K562 (cell line): ENCODE measurements at regions not wholly inside any gene's neighbourhood (a gene's known extent, or its start where the extent isn't known, plus 50 kb on each side); places are given as distances from the start of the nearest gene placed in this dataset.

Source experiments
- CHD1 ChIP-seq: fragments of 200-600 bp; sonication (generic); IDR thresholded peaks from one replicate; pipeline ENCODE4 v1.6.1; 2012; ENCODE audit warnings: mild to moderate bottlenecking, moderate library complexity, low read length, inconsistent platforms
- CTCF ChIP-seq, 3 experiments: IDR thresholded peaks in 2 of 3; conservative IDR thresholded peaks in 1 of 3; 2 replicates each; pipeline ENCODE4 v1.5.1; 2011 to 2012; ENCODE audit warnings: low read length in 3 of 3, mild to moderate bottlenecking in 3 of 3, control low read depth in 2 of 3, improper control_type of control experiment in 1 of 3, inconsistent platforms in 1 of 3, low read depth in 1 of 3, mixed read lengths in 1 of 3, moderate library complexity in 1 of 3; ENCODE audit not compliant: insufficient read depth in 2 of 3
- ESRRA ChIP-seq: fragments of 450-650 bp; IDR thresholded peaks from 2 replicates; pipeline ENCODE4 v1.6.1; 2014; ENCODE audit warnings: low read depth, mild to moderate bottlenecking, moderate library complexity, borderline replicate concordance
- FOXK2 ChIP-seq, 2 experiments: fragments of 450-650 bp; IDR thresholded peaks in 1 of 2; conservative IDR thresholded peaks in 1 of 2; 2 replicates each; pipeline ENCODE4 v1.6.1; 2016; ENCODE audit warnings: low read depth in 2 of 2, mild to moderate bottlenecking in 1 of 2
- FOXP1 ChIP-seq: sonication (generic); formaldehyde crosslinking; IDR thresholded peaks from 2 replicates; pipeline ENCODE4 v1.8.0; 2022; ENCODE audit warnings: mild to moderate bottlenecking, missing genetic modification reagents
- PHB2 ChIP-seq: fragments of 450-650 bp; IDR thresholded peaks from 2 replicates; pipeline ENCODE4 v1.6.1; 2017; ENCODE audit warnings: low read depth
- POLR2A ChIP-seq: fragments of 450-650 bp; conservative IDR thresholded peaks from 2 replicates; pipeline ENCODE4 v1.6.1; 2016
- RBBP5 ChIP-seq: fragments of 200-600 bp; sonication (generic); IDR thresholded peaks from 2 replicates; pipeline ENCODE4 v1.6.1; 2012; ENCODE audit warnings: borderline replicate concordance, mild to moderate bottlenecking, low read length, control low read depth, inconsistent platforms; ENCODE audit not compliant: insufficient read depth, poor library complexity, severe bottlenecking
- REST ChIP-seq, 2 experiments: fragments of 450-650 bp; formaldehyde crosslinking in 1 of 2; IDR thresholded peaks; 2 replicates each; pipeline versions ENCODE4 v1.4.0 to v1.6.1; 2014 to 2020; ENCODE audit warnings: mild to moderate bottlenecking in 2 of 2, borderline replicate concordance in 1 of 2, low read depth in 1 of 2
- TCFL5 ChIP-seq: fragments of 250-450 bp; sonication (Bioruptor Pico); conservative IDR thresholded peaks from 2 replicates; pipeline ENCODE4 v1.6.1; 2021; ENCODE audit warnings: mild to moderate bottlenecking, moderate library complexity, matching md5 sums
- TSC22D4 ChIP-seq: fragments of 450-650 bp; IDR thresholded peaks from 2 replicates; pipeline ENCODE4 v1.6.1; 2016; ENCODE audit warnings: missing genetic modification characterization, missing biosample characterization, control low read depth

- no peak for TF ChIP-seq ESRRA
- TF ChIP-seq FOXK2 (conservative IDR thresholded peaks at IDR 0.05 in 1 of 2, IDR thresholded peaks at IDR 0.05 in 1 of 2; ENCODE audit: low read depth in 2 of 2), result no peak
- no peak for TF ChIP-seq RBBP5
- no peak for TF ChIP-seq TSC22D4 (tag)
- TF ChIP-seq POLR2A, result no peak
- TF ChIP-seq FOXP1 (CRISPR knock-in tag), result no peak
- TF ChIP-seq PHB2, result no peak
- TF ChIP-seq CHD1, result no peak
- no peak for TF ChIP-seq REST (IDR thresholded peaks at IDR 0.05; ENCODE audit: borderline replicate concordance)
- TF ChIP-seq REST (CRISPR knock-in tag; IDR thresholded peaks at IDR 0.05; ENCODE audit: low read depth), result no peak
- no peak for TF ChIP-seq TCFL5
- no peak for TF ChIP-seq CTCF (IDR thresholded peaks at IDR 0.05 in 2 of 3, conservative IDR thresholded peaks at IDR 0.05 in 1 of 3; ENCODE audit: insufficient read depth in 2 of 3, low read depth in 1 of 3, low read length in 3 of 3)
Measured at GRCh38 chr4:167475951-167476350, 241.7 kb upstream of the SPOCK3 start.
